ENCODE measurements at regions not wholly inside any gene's neighbourhood (a gene's known extent, or its start where the extent isn't known, plus 50 kb on each side); places are given as distances from the start of the nearest gene placed in this dataset.

DNA sequence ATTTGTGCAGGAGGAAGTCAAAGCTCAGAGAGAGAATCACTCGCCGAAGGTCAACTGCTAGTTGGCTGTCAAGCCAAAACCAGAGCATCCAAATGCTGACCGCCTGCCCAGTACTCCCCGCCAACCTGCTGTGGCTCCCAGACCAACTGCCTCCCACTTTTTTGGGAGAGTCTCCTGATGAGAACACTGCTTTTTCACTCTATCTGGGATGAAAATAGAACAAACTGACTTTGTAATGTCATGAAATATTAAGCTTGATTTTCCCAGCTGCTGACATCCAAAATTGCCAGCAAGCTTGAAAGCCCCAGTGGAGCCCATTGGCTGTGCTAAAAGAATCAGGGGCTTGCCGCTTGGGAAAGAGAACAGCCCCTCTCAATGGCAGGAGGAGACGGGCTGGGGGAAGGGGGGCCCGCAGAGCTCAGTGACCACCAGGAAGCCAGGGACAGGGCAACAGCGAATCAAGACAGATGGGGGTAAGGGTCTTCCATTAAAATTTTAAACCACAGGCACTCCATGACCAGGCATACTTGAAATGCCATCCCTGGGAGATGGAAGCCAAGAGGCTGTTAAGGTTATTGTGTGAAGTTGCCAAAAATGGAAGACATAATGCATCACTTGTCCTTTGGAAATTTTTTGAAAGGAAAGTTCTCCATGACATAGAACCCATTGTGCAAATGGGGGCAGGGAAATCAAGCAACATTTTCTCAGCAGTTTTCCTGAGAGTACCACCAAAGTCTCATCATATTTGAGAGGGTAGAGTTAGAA is 125.7 kb upstream of the CDH5 start:
- DNase-seq: no peak

DNA sequence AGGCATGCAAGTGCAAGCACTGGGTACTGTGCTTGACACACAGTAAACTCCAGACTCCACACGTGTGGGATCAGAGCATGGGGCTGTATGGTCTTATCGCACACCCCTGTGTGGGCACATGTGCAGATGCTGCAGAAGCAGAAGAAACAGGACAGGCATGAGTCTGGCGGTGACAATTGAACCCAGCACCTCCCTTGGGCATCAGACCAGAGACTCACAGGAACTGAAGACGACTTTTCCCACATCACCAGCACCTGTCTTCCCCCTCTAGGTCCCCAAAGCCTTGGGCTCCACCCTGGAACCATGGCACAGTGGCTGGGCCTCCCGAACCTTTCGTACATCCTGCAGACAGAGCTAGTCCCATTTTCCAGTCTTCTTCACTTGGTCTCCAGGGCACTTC is 126.4 kb upstream of the CDH5 start:
- no peak for DNase-seq

DNA sequence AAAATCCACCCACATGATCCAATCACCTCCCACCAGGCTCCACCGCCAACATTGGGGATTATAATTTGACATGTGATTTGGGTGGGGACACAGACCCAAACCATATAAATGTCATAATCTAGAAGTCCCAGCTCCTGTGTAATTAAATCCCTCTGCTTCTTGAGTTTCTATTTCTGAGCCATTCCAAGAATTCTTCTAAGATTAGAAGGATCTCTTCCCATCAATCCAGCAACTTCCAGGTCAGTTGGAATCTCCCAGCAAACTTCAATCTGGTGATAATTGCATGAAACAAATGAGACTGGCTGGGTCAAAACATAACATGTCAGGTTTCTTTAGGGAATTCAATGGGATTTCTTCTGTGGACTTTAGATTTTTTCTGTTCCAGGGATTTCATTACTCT is 127.8 kb upstream of the CDH5 start:
- no peak for DNase-seq

DNA sequence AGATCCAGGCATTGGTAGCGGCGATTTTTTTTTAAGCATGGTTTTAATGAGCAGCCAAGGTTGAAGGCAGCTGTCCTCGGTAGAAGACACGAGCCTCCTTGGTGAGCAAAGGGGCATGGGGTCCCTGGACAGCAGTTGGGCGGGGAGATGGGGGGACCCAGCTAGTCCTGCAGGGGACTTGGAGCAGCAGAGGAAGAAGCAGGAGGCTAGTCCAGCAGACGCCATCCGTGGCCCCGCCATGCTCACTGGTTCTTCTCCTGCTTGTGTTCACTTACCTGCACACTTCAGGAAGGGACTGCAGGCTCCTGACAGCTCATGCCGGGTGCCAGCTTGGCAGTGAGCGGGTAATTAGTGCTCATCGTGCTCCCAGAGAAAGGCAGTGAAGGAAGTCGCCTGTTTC is 130.2 kb upstream of the CDH5 start:
- no peak for DNase-seq

DNA sequence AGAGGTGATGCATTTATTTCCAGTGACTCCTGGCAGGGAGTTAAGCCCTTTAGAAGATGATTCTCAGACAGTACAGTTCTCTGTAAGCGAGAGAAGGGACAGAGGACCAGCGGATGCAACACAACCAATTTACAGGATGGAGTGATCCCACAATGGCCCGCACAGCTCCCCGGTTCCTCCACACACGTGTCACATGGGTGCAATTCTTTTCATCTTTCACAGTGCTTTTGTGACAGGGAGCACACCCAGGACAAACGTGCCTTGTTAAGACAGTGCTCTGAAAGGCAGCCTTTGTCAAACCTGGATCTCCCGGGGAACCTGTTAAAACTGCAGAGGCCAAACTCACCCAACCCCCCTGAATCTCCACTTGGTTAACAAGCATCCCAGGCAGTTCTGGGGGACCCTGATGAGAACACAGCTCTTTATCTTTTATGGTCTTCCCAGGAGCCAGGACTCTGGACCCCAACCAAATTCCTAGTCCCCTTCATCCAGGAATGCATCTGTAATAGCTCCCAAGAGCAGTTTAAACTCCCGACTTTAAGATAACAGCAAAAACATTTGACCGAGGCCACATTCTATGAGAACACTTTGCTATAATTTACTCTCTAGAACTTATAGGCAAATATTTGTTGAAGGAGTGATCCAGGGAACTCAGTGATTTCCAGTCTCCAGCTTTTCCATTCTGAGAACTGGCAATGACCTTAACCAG is 134.9 kb upstream of the CDH5 start:
- DNase-seq: no peak

DNA sequence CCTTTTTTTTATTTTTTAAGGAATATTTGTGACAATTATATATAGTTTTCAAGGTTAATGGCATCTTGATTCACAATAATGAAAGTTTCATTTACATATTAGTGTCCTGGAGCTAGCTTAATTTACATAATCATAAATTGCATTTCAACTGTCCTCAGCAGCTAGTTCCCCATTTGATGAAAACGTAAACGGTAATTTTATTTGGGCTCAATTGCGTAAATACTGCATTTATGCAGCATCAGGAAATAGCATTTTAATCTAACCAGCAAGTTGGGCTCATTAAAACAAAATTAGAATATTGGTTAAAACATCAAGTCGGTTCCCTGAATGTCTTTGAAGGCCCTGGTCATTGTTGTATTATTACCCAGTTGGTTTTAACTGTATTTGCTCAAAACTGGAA is 136.8 kb upstream of the CDH5 start:
- DNase-seq: no peak

DNA sequence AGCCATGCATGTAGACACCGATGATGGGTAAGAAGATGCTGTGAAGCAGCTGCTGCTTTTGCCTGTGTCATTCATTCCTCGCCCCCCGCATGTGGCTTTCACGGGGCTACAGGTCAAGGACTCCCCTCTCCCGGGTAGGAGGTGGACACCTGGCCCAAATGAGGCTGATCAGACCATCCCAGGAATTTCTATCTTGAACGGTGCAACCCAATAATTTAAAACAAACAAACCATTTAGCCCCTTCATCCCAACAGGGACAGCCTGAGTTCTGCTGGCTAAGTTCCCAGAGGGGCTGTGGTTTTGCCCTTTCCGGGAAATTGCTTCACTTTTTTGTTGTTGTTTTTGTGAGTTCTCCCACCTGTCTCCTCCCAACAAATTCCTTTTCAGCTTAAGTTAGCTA is 137.7 kb upstream of the CDH5 start:
- DNase-seq: no peak

DNA sequence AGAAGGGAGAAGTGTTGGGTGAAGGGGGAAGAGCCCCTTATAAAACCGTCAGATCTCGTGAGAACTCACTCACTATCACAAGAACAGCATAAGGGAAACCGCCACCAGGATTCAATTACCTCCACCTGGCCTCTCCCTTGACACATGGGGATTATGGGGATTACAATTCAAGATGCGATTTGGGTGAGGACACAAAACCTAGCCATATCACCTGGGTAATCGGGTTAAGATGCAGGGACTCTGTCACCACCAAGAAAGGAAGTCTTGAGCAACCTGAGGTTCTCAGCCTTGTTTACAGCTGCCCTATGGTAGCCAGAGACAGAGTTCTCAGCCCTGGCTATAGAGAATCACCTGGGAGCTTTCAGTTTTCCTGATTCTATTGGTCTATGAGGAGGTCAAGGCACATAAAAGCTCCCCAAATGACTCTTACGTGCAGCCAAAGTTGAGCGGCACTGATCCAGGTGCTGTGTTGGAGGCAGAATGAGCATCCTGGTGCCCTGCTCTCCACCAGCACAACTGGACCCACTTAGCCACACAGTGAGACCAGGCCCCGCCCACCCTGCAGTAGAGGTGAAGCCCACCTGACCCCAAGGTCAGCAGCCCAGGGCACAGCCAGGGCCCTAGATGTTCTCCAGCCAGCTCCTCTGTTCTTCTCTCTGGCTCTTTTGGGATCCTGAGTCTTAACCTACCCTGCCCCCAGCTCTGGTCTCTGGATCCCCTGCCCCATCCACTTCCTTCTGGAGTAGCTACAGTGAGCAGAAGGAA is 138.5 kb upstream of the CDH5 start:
- DNase-seq: no peak

DNA sequence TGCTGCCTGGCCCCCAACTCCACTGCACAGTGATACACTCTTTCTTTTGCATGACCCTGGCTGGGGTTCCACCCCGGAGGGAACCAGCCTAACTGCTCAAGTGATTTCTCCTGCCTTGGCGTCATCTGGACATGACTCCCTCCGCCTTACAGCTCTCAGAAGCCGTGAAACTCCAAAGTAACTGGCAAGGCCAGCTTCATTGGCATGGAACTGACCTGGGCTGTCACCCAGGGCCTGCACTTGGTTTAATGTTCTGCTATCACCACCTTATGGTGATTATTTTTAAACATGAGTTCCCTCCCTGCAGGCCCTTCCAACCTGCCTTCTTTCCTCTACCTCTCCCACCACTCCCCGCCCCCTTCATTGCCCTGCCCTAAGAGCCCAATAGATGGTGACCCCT is 139.7 kb upstream of the CDH5 start:
- DNase-seq: no peak

DNA sequence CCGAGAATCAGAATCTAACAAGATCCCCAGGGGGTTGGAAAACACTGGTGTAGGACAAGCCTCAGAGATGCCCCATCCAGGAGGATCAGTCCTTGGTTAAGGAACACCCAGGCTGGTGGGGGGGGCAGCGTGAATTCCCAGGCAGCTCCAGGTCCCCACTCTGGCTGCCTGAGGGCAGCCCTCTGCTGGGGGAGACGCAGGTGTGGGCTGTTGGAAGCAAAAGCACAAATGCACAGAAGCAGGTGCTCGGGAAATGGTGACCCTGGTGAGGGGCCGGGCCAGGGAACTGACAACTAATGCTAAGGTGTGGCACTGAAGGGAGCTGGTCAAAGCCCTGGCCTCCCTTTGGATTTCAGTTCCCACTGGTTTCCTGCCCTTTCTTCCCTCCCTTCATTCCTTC is 140.8 kb upstream of the CDH5 start:
- DNase-seq: no peak

DNA sequence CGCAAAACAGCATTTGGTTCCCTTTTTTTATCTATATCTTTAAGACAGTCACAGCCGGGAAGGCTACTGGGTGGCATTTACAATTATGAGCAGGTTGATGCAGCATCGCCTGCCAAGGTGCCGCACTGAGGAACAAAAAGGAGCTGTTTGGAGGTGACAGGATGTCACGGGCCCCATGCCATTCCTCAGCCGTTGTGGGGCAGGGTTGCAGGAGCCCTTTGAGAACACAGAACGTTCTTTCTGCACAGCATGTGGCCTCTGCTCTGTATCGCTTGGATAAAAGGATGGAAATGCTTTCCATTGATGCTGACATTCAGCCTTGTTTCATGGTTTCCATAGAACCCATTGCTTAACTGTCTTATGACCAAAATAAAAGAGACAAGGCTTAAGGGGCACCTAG is 141.9 kb upstream of the CDH5 start:
- no peak for DNase-seq

DNA sequence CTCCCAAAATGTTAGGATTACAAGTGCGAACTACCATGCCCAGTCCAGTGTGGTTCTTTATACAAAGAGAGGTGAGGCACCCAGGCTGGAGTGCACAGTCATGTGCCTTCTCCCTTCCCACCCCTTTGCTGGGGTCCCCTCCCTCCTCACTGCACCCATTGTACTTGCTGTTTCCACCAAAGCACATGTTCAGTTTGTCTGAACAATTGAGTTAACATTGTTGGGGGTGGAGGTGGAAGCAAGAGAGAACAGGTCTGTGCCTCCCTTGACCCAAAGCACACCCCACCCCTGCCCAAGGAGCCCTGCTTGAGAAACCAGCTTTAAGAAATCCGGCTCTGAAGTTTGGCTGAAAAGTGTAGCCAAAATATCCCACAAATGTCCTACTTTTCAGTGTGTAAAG is 142.3 kb upstream of the CDH5 start:
- no peak for DNase-seq

DNA sequence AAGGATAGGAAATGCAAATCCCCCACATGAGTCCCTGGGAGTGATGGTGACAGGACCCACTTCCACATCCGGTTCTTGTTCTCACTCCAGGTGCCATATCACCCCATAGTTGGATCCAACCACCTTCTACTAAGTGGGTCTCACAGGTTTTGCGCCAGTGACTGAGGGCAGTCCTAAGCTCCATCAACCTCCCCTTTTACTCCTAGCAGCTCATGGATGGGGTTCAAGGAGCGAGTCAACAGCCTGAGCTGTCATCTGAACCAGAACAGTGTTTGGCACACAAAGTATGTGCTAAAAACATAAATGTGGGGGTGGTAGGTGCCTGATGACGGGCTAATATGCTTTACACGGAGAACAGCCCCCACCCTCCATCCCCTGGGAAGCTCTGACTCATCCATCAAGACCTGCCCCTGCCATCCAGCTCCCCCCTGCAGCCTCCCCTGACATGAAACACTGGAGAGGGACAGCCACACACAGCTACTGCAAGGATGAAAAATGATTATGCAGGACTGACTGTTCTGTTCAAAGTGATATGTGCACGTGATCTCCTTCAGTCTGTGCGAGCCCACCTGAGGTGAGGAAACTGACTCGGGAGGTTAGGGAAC is 143.2 kb upstream of the CDH5 start:
- no peak for DNase-seq

DNA sequence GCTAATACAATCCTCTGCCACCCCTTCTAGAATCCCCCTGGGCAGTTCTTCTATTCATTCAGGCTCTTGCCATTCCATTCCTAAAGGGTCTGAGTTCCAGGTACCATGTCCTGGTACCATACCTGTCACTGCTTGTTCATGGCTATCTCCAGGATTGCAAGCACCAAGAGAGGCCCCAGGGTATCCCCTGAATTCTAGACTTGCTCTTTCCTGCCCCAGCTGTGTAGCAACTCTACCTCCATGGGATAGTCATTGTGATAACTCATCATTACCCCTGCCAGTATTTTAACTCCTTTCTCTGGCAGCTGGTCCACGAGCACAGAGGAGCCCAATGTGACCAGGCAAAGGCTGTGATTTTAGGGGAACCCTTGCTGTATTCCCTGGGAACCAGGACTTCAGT is 143.7 kb upstream of the CDH5 start:
- no peak for DNase-seq

DNA sequence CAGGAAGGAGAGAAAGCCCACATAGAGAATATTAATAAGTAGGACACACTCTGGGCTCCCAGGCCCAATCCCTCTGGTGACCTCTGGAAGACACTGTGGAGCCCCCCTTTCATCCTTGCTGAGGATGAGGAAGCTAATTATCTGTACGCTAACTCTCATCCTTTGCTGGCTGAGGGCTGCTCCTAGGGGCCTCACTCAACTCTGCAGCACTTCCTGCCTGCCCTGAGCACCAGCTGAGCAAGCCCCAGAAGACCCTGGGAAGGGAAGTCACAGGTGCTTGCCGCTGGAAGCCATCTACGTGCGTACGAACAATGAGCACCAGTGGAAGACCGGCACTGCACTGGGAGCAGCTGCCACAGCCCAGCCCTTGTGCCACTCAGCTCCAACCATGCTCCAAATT is 145.8 kb upstream of the CDH5 start:
- DNase-seq: peak; percentile 14

DNA sequence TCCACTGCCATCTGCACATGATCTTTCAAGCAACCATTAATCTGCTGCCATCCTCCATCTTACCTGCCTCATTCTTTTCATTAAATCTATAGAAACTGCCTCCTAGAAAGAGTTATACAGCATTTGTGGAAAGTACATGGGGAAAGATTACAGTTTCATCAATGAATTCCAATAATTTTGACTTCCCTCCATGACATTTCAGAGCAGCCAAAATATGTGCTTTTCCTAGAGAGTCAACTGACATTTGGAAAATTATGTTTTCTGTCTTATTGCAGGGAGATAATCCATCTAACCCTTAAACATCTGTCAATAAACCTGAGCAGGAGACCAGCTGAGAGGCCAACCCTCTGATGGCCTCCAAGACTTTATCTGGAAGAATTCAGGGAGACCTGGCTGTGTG is 147.0 kb upstream of the CDH5 start:
- DNase-seq: no peak

DNA sequence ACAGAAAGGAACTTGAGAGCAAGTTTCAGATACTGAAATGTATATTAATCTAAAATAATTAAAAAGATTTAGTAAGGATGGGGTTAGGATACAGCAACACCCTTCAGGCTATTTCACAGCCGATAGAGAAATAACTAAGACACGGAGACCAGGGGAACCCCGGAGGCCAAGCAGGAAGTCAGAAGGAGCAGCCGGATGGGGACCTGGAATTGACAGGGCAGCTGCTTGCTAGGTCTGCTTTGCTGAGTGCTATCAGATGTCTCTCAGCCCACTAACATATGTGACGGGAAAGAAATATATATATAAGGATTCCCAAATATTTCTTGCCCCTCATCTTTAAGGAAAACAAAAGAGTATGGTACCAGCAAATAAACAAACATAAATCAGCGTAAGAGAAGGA is 154.1 kb upstream of the CDH5 start:
- no peak for DNase-seq

DNA sequence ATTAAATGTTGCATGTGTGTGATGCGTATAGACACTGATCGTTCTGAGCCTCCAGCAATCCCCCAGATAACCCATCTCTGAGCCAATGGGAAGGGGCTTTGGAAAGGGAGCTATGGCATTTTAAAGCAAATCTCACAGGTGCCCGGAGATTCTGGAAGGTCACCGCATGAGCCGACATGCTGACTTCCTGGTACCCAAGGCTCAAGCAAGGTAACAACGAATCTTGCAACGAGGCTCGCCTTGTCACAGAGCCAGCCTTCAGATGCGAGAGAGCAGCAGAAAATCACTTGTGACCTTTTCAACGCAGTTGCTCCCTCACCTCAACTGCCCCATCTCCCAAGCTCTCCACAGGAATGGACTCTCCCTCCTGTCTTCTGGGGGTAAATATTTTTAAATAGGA is 154.8 kb upstream of the CDH5 start:
- no peak for DNase-seq

DNA sequence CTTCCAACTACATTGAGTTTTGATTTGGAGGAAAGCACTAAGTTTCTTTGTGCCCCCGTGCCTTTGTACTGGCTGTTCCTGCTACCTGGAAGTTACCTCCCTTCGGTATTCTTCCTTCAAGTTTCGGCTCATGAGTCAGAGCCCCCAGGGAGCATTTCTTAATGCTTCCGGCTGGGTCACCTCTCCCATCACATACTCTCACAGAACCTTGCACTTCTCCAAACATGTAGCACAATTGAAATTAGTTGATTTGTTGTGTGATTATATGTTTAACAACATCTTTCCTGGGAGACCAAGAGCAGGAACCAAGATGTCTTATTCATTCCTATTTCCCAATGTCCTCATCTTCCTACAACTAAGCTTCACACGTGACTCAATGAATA is 158.6 kb upstream of the CDH5 start:
- DNase-seq: no peak

DNA sequence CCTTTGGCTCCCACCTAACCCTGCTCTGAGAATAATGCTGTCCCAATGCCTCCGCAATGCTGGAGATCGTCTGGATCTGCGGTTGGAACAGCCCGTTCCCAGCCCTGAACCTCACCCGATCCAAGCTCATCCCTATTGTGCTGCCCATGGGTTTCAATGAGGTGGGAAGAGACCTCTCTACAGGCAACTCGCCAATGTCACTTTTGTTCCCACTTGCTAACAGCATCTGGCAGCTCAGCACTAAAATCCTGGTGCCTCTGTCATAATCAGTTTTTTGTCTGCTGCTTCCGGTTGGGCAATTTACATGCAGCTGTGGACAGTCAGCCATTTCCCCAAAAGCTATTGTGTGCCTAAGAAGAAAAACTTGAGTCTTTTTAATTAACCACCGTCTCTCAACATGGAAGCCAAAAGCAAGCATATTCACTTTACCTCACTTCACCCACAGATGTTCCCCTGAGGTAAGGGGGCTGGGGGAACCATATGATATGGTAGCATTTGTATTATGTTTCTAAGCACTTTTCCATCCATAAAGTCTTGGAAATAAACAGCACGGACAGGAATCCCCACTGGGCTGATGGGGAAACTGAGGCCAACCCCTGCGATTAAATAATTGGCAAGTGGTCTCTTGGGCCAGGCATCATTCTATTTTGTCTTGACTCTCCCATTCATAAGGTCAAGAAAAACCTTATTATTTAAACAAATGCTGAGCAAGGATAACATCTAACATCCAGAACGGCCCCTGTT is 159.2 kb upstream of the CDH5 start:
- peak; percentile 81 for DNase-seq

DNA sequence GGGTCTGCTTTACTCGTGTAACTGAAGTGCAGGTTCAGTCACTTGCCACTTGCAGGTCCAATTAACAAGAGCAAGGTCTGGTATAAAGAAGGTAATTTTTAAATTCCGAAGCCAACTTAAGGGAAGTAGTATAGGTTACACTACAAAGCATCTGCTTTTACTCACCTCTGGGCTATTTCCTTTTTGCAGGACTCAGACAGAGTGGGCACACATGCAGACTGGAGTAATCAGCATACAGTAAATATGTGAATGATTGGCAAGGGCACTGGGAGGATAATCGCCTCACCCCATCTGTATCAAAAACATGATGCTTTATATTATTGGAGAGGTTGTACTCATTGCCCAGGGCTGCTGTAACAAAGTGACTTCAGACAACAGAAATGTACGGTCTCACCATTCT is 160.1 kb upstream of the CDH5 start:
- no peak for DNase-seq

DNA sequence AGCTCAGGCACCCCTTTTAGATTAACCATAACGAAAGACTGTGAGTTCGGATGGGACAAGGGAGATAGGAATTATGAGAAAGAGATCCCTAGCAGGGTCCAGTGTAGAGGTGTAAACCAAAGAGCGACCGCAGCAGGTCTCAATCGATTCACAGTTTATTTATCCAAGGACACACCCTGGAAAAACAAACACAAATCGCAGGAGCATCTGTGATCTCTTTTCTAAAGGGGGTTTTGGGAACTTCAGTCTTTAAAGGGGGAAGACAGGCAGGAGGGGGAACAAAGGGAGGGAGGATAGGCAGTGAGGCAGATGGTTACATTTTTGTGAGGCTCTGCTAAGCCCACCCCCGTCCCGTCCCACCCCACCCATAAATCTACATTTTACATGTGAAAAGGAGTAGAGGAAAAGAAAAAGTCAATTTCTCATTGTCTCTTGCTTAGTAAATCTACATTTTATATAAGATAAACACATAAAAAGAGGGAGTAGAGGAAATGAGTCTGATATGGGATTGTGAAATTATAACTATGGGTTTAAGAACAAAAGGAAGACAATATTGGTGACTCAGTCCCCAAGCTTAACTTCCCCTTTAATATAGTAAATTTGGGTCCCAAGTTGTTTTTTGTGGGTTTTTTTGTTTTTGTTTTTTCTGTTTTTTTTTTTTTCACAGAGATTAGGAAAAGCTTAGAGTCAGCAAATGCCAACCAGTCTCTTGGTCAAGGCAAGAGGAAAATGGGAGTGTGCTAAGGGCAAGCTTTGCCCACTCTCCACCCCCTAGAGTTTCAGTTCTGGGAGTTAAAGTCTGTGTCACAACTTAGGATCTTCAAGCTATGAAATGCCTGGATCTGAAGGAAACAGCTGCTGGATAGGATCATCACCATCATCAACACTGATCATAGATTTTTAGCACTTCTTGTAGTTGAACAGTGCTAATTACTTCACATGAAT is 160.9 kb upstream of the CDH5 start:
- peak; percentile 6 for DNase-seq

All from GF-D8 (cell line).